Effector memory CD8-positive, alpha-beta T cell (primary cell): ENCODE measurements at regions not wholly inside any gene's neighbourhood (a gene's known extent, or its start where the extent isn't known, plus 50 kb on each side); places are given as distances from the start of the nearest gene placed in this dataset.

Experiments used
- ATAC-seq: fragments of 150-1000 bp; cut with Tn5 transposase; replicated peaks from 2 replicates; pipeline ENCODE4 v1.10.0; 2021; ENCODE audit warnings: mild to moderate bottlenecking, moderate library complexity
- DNase-seq, 3 experiments: peaks; one replicate each; pipeline ENCODE4 v3.0.0; 2021
- H3K27ac Mint-ChIP-seq, 2 donors: one replicate each; pipeline ENCODE4 v1.8.0; 2022; ENCODE audit warnings: mild to moderate bottlenecking in 2 of 2, mixed read lengths in 2 of 2, moderate library complexity in 2 of 2
- H3K27me3 Mint-ChIP-seq, 2 donors: one replicate each; pipeline ENCODE4 v1.8.0; 2022; ENCODE audit warnings: mixed read lengths in 2 of 2
- H3K36me3 Mint-ChIP-seq: one replicate; pipeline ENCODE4 v1.8.0; 2022; ENCODE audit warnings: mild to moderate bottlenecking, moderate library complexity, mixed read lengths; ENCODE audit not compliant: insufficient read depth
- H3K4me1 Mint-ChIP-seq, 2 donors: one replicate each; pipeline ENCODE4 v1.8.0; 2022; ENCODE audit warnings: low read depth in 2 of 2, mixed read lengths in 2 of 2
- H3K4me3 Mint-ChIP-seq, 2 donors: one replicate each; pipeline ENCODE4 v1.8.0; 2022; ENCODE audit warnings: mild to moderate bottlenecking in 2 of 2, mixed read lengths in 2 of 2, moderate library complexity in 2 of 2
- H3K9me3 Mint-ChIP-seq, 2 donors: one replicate each; pipeline ENCODE4 v1.8.0; 2022; ENCODE audit warnings: mixed read lengths in 2 of 2

DNA sequence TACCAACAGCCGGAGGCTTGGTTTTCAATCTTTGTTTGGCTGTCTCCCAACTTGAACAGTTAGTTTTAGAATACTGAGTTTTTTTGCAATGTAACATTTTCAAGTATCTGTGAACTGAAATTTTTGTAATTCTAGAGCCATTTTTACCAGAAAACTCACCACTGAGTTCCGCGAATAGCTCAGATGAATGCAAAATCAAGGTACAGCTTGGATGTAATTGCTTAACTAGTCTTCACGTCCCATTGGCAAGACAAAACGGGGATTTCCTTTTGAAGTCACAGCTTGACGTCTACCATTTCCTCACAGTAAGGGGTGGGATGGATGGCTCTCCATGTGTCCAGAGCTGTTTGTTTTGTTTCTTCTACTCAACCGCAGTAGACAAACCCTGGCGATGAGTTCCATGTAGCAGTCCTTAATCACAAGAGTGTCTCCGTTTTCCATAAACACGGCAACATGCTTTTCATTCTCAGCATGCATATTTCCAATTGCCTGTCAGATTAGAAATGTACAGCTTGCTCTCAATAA is 55.8 kb upstream of the FGFR2 start:
- Mint-ChIP-seq H3K4me1 (no peaks in the 10 kb centered on the region), H3K27ac (no peak overlapping the region), H3K4me3 (no peak overlapping the region), H3K27me3 (peaks cover under 1 to 23% of the 10 kb centered on the region in 2 donors), H3K36me3 (no peaks in the 10 kb centered on the region), H3K9me3 (peaks cover 0 to 2% of the 10 kb centered on the region in 2 donors)
- ATAC-seq (no peak), DNase-seq (no peak)

DNA sequence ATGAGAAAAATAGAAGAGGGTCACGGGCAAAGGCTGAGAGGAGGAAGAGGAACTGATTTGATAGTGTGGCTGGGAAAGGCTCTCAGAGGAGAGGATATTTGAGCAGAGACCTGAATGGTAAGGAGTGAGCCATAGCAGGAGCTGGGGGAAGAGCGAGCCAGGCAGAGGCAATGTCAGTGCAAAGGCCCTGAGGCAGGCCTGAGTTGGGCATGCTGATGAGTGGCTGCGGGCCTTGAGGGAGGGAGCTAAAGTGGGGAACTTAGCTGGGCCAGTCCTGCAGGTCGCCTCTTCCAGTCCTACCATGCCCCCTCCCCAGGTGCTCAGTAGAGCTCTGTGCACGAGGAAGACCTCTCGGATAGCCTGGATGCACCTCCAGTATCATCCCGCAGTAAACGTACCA is 55.4 kb upstream of the FGFR2 start:
- H3K27ac Mint-ChIP-seq: no peak overlapping the region
- peaks cover 0 to 2% of the 10 kb centered on the region in 2 donors for H3K9me3 Mint-ChIP-seq
- peaks cover 5 to 23% of the 10 kb centered on the region in 2 donors for H3K27me3 Mint-ChIP-seq
- no peaks in the 10 kb centered on the region for H3K4me1 Mint-ChIP-seq
- no peak overlapping the region for H3K4me3 Mint-ChIP-seq
- no peak for ATAC-seq
- no peaks in the 10 kb centered on the region for H3K36me3 Mint-ChIP-seq
- no peak for DNase-seq

DNA sequence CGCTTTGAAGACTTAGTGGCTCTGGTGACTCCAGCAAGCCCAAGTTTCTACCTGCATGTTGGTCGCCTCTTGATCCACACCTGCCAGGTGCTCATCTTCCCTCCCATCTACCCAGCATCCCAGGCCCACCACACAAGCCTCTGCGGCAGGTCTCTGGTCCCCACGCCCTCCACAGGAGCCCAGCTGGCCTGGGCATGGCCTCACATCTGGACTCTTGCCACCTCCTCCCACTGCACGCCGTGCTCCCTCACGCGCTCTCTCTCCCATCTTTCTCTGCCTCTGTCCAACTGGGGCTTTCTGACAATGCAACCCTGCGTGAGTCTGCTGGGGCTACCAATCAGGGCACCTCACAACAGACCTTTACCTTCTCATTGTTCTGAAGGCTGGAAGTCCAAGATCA is 50.2 kb upstream of the FGFR2 start:
- ATAC-seq: no peak
- H3K27ac Mint-ChIP-seq: no peak overlapping the region
- H3K9me3 Mint-ChIP-seq: peaks cover 0 to 2% of the 10 kb centered on the region in 2 donors

DNA sequence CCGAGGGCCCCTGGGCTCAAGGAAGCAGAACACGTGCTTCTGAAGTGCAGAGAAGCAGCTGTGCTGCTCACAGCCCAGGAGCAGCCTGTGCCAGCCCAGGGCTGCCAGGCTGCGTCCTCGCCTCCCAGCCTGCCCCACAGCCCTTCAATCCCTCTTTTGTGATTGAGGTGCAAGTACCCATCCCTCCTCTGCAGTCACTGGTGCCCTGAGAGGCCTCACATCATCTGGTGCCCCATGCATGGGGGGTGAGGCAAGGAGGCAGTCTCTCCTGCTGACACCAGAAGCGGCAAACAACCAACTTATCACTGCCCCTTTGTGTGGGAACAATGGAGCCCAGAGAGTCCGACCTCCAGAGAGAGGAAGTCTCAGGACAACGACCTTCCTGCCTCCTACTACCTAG is 49.8 kb upstream of the FGFR2 start:
- ATAC-seq (no peak), DNase-seq (no peak)
- H3K36me3 Mint-ChIP-seq: no peaks in the 10 kb centered on the region
- no peaks in the 10 kb centered on the region for H3K4me1 Mint-ChIP-seq
- no peaks in the 10 kb centered on the region for H3K9me3 Mint-ChIP-seq
- no peak overlapping the region for H3K4me3 Mint-ChIP-seq
- no peak overlapping the region for H3K27ac Mint-ChIP-seq
- peaks cover 42 to 44% of the 10 kb centered on the region in 2 donors for H3K27me3 Mint-ChIP-seq

More for the DNA sequence above, 50.2 kb upstream of the FGFR2 start:
- Mint-ChIP-seq H3K36me3 (no peaks in the 10 kb centered on the region), H3K4me1 (no peaks in the 10 kb centered on the region), H3K27me3 (peaks cover 42% of the 10 kb centered on the region in 2 donors), H3K4me3 (no peak overlapping the region)
- DNase-seq: no peak
